Epithelial cell of esophagus (primary cell): ENCODE measurements at regions not wholly inside any gene's neighbourhood (a gene's known extent, or its start where the extent isn't known, plus 50 kb on each side); places are given as distances from the start of the nearest gene placed in this dataset.

Experiments used
- DNase-seq: peaks from one replicate; pipeline ENCODE4 v3.0.0; 2010; ENCODE audit warnings: low read depth
- H3K4me3 ChIP-seq: 2 replicates; pipeline ENCODE4 v1.5.1; 2011; ENCODE audit warnings: mild to moderate bottlenecking, low read length, control low read depth
- TF ChIP-seq, protein P1 (sequence below): IDR thresholded peaks from 2 replicates; pipeline ENCODE4 v1.5.1; 2011; ENCODE audit warnings: low read depth, mild to moderate bottlenecking, low read length, control low read depth, inconsistent platforms; ENCODE audit not compliant: insufficient read depth; ENCODE audit errors: missing control alignments

DNA sequence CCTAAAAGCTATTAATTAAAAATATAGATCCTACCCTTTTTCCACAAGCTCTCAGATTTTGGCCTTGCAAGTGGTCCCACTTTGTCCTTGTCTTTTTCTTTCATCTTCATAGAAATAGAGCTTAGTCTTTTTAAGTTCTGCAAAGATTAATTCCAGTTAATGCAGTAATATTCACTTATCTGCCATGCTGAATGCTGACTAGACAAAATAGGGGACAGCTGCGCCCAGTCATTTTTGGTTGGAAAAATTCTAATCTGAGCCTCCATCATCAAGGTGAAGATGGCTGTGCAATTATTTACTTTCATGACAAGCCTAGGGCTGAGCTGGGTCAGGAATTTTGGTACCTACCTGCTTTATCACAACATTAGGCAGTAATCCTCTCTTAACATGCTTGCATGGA is 241.3 kb upstream of the CXorf66 start:
- TF ChIP-seq, protein P1, sequence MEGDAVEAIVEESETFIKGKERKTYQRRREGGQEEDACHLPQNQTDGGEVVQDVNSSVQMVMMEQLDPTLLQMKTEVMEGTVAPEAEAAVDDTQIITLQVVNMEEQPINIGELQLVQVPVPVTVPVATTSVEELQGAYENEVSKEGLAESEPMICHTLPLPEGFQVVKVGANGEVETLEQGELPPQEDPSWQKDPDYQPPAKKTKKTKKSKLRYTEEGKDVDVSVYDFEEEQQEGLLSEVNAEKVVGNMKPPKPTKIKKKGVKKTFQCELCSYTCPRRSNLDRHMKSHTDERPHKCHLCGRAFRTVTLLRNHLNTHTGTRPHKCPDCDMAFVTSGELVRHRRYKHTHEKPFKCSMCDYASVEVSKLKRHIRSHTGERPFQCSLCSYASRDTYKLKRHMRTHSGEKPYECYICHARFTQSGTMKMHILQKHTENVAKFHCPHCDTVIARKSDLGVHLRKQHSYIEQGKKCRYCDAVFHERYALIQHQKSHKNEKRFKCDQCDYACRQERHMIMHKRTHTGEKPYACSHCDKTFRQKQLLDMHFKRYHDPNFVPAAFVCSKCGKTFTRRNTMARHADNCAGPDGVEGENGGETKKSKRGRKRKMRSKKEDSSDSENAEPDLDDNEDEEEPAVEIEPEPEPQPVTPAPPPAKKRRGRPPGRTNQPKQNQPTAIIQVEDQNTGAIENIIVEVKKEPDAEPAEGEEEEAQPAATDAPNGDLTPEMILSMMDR, result no peak
- no peak overlapping the region for H3K4me3 ChIP-seq
- DNase-seq, result no peak

- DNase-seq, result peak; percentile 3
- no peak overlapping the region for H3K4me3 ChIP-seq
- TF ChIP-seq, protein P1, result no peak
Observed at GRCh38 chrX:140190441-140191108, 225.3 kb upstream of the CXorf66 start.

GRCh38 chrX:140180585-140180984 is 215.3 kb upstream of the CXorf66 start:
- TF ChIP-seq, protein P1, result no peak

GRCh38 chrX:140177821-140178220 is 212.5 kb upstream of the CXorf66 start:
- TF ChIP-seq, protein P1, result no peak
- no peak overlapping the region for H3K4me3 ChIP-seq

More at GRCh38 chrX:140180585-140180984, 215.3 kb upstream of the CXorf66 start:
- no peak overlapping the region for H3K4me3 ChIP-seq
- peak; percentile 84 for DNase-seq

GRCh38 chrX:140172401-140172800 is 207.1 kb upstream of the CXorf66 start:
- TF ChIP-seq, protein P1, result no peak
- DNase-seq, result no peak
- H3K4me3 ChIP-seq, result no peak overlapping the region

More at GRCh38 chrX:140177821-140178220, 212.5 kb upstream of the CXorf66 start:
- no peak for DNase-seq

GRCh38 chrX:140167551-140167950 is 202.2 kb upstream of the CXorf66 start:
- H3K4me3 ChIP-seq, result no peak overlapping the region
- TF ChIP-seq, protein P1, result no peak
- DNase-seq, result no peak

GRCh38 chrX:140165849-140166248 is 200.5 kb upstream of the CXorf66 start:
- H3K4me3 ChIP-seq, result no peak overlapping the region

More at GRCh38 chrX:140165849-140166248, 200.5 kb upstream of the CXorf66 start:
- DNase-seq, result no peak
- TF ChIP-seq, protein P1, result no peak
